Naive B cell (primary cell): ENCODE measurements at regions not wholly inside any gene's neighbourhood (a gene's known extent, or its start where the extent isn't known, plus 50 kb on each side); places are given as distances from the start of the nearest gene placed in this dataset.
A peak's percentile ranks its signal among the peaks of the same experiment; 100 is the strongest.

ENCODE experiments used
- ATAC-seq, 2 donors: fragments of 150-1000 bp; cut with Tn5 transposase; 2 replicates each; pipeline ENCODE4 v1.10.0; 2021; ENCODE audit warnings: low read depth in 2 of 2, mild to moderate bottlenecking in 2 of 2, moderate library complexity in 2 of 2
- DNase-seq: peaks from one replicate; pipeline ENCODE4 v3.0.0; 2022
- H3K27ac Mint-ChIP-seq, 6 donors: one replicate each; pipeline ENCODE4 v1.8.0; 2020 to 2022; ENCODE audit warnings: mild to moderate bottlenecking in 6 of 6, mixed read lengths in 6 of 6, moderate library complexity in 5 of 6, inconsistent platforms in 2 of 6
- H3K27me3 Mint-ChIP-seq, 3 donors: one replicate each; pipeline ENCODE4 v1.8.0; 2021 to 2022; ENCODE audit warnings: mixed read lengths in 3 of 3, mild to moderate bottlenecking in 1 of 3
- H3K36me3 Mint-ChIP-seq, 2 donors: one replicate each; pipeline ENCODE4 v1.8.0; 2020 to 2022; ENCODE audit warnings: mixed read lengths in 2 of 2, inconsistent platforms in 1 of 2, mild to moderate bottlenecking in 1 of 2
- H3K4me1 Mint-ChIP-seq, 3 donors: one replicate each; pipeline ENCODE4 v1.8.0; 2020 to 2022; ENCODE audit warnings: mixed read lengths in 3 of 3, inconsistent platforms in 1 of 3, mild to moderate bottlenecking in 1 of 3, moderate library complexity in 1 of 3
- H3K4me3 Mint-ChIP-seq, 8 donors: one replicate each; pipeline ENCODE4 v1.8.0; 2020 to 2022; ENCODE audit warnings: mild to moderate bottlenecking in 8 of 8, mixed read lengths in 8 of 8, moderate library complexity in 8 of 8, inconsistent platforms in 2 of 8
- H3K9me3 Mint-ChIP-seq, 7 donors: one replicate each; pipeline ENCODE4 v1.8.0; 2020 to 2022; ENCODE audit warnings: mixed read lengths in 7 of 7, mild to moderate bottlenecking in 5 of 7, inconsistent platforms in 2 of 7, moderate library complexity in 1 of 7

- H3K27ac Mint-ChIP-seq, result peak overlapping the region in 1 of 6 donors; percentile 1
- H3K4me3 Mint-ChIP-seq, result no peak overlapping the region
- no peaks in the 10 kb centered on the region for H3K27me3 Mint-ChIP-seq
- no peaks in the 10 kb centered on the region for H3K36me3 Mint-ChIP-seq
- DNase-seq, result no peak
- no peak for ATAC-seq
- peaks cover 0 to 14% (median 0%) of the 10 kb centered on the region in 7 donors for H3K9me3 Mint-ChIP-seq
- H3K4me1 Mint-ChIP-seq, result no peaks in the 10 kb centered on the region
Observed at GRCh38 chr4:178086320-178086719, 644.1 kb upstream of the AGA start.

- Mint-ChIP-seq H3K36me3 (no peaks in the 10 kb centered on the region), H3K27ac (no peak overlapping the region), H3K4me3 (peak overlapping the region in 1 of 8 donors; percentile 67), H3K27me3 (no peaks in the 10 kb centered on the region), H3K9me3 (peaks cover 0 to 14% (median 0%) of the 10 kb centered on the region in 7 donors), H3K4me1 (no peaks in the 10 kb centered on the region)
- ATAC-seq, result no peak
- no peak for DNase-seq
Observed at GRCh38 chr4:178090640-178091411, 648.6 kb upstream of the AGA start.

- DNase-seq, result no peak
- Mint-ChIP-seq H3K27ac (no peak overlapping the region), H3K4me1 (no peaks in the 10 kb centered on the region), H3K4me3 (no peak overlapping the region), H3K9me3 (peaks cover 0 to 9% (median 0%) of the 10 kb centered on the region in 7 donors), H3K36me3 (no peaks in the 10 kb centered on the region), H3K27me3 (no peaks in the 10 kb centered on the region)
- ATAC-seq, result no peak
Observed at GRCh38 chr4:178102139-178102538, 659.9 kb upstream of the AGA start.

- Mint-ChIP-seq H3K9me3 (peaks cover 0 to 10% (median 0%) of the 10 kb centered on the region in 7 donors), H3K4me1 (no peaks in the 10 kb centered on the region), H3K27ac (peak overlapping the region in 1 of 6 donors; percentile 44), H3K36me3 (no peaks in the 10 kb centered on the region), H3K27me3 (no peaks in the 10 kb centered on the region), H3K4me3 (no peak overlapping the region)
- ATAC-seq, result no peak
- DNase-seq, result no peak
Observed at GRCh38 chr4:178105242-178105641, 663.0 kb upstream of the AGA start.

- Mint-ChIP-seq H3K27me3 (no peaks in the 10 kb centered on the region), H3K4me3 (no peak overlapping the region), H3K36me3 (no peaks in the 10 kb centered on the region), H3K4me1 (no peaks in the 10 kb centered on the region), H3K27ac (no peak overlapping the region), H3K9me3 (peaks cover 0 to 16% (median 5%) of the 10 kb centered on the region in 7 donors)
- no peak for ATAC-seq
- DNase-seq, result no peak
Observed at GRCh38 chr4:178136736-178137345, 694.6 kb upstream of the AGA start.

- ATAC-seq, result no peak
- H3K4me1 Mint-ChIP-seq, result no peaks in the 10 kb centered on the region
- H3K36me3 Mint-ChIP-seq, result no peaks in the 10 kb centered on the region
- no peak overlapping the region for H3K27ac Mint-ChIP-seq
- H3K4me3 Mint-ChIP-seq, result no peak overlapping the region
- H3K27me3 Mint-ChIP-seq, result no peaks in the 10 kb centered on the region
- H3K9me3 Mint-ChIP-seq, result peaks cover 3 to 17% (median 5%) of the 10 kb centered on the region in 7 donors
- DNase-seq, result no peak
Observed at GRCh38 chr4:178137732-178138471, 695.7 kb upstream of the AGA start.

- Mint-ChIP-seq H3K27ac (no peak overlapping the region), H3K27me3 (no peaks in the 10 kb centered on the region), H3K4me1 (no peaks in the 10 kb centered on the region), H3K36me3 (no peaks in the 10 kb centered on the region), H3K4me3 (no peak overlapping the region), H3K9me3 (peaks cover 3 to 18% (median 7%) of the 10 kb centered on the region in 7 donors)
- no peak for DNase-seq
- ATAC-seq, result no peak
Observed at GRCh38 chr4:178138491-178138890, 696.3 kb upstream of the AGA start.

GRCh38 chr4:178140326-178140915 lies 698.2 kb upstream of the AGA start:
- no peaks in the 10 kb centered on the region for H3K27me3 Mint-ChIP-seq
- no peaks in the 10 kb centered on the region for H3K4me1 Mint-ChIP-seq
- H3K4me3 Mint-ChIP-seq, result no peak overlapping the region
- peaks cover 2 to 9% (median 6%) of the 10 kb centered on the region in 7 donors for H3K9me3 Mint-ChIP-seq
- H3K27ac Mint-ChIP-seq, result no peak overlapping the region
- DNase-seq (no peak), ATAC-seq (no peak)
- H3K36me3 Mint-ChIP-seq, result no peaks in the 10 kb centered on the region

- Mint-ChIP-seq H3K36me3 (no peaks in the 10 kb centered on the region), H3K4me3 (no peak overlapping the region), H3K27me3 (no peaks in the 10 kb centered on the region), H3K27ac (no peak overlapping the region), H3K9me3 (peaks cover 0 to 9% (median 3%) of the 10 kb centered on the region in 7 donors), H3K4me1 (no peaks in the 10 kb centered on the region)
- DNase-seq, result no peak
- no peak for ATAC-seq
Observed at GRCh38 chr4:178142724-178143123, 700.5 kb upstream of the AGA start.

- no peak for ATAC-seq
Observed at GRCh38 chr4:178148106-178148505, 705.9 kb upstream of the AGA start.

GRCh38 chr4:178165251-178165950 lies 723.2 kb upstream of the AGA start:
- Mint-ChIP-seq H3K36me3 (peaks cover 0 to 7% of the 10 kb centered on the region in 2 donors), H3K27ac (no peak overlapping the region), H3K9me3 (peaks cover 6 to 28% (median 11%) of the 10 kb centered on the region in 7 donors), H3K4me3 (no peak overlapping the region), H3K27me3 (no peaks in the 10 kb centered on the region), H3K4me1 (no peaks in the 10 kb centered on the region)
- DNase-seq (no peak), ATAC-seq (no peak)

More at GRCh38 chr4:178148106-178148505, 705.9 kb upstream of the AGA start:
- H3K27ac Mint-ChIP-seq, result no peak overlapping the region
- DNase-seq, result no peak
- no peaks in the 10 kb centered on the region for H3K36me3 Mint-ChIP-seq
- peaks cover 0 to 2% (median under 1%) of the 10 kb centered on the region in 7 donors for H3K9me3 Mint-ChIP-seq
- H3K27me3 Mint-ChIP-seq, result no peaks in the 10 kb centered on the region
- H3K4me1 Mint-ChIP-seq, result no peaks in the 10 kb centered on the region
- H3K4me3 Mint-ChIP-seq, result no peak overlapping the region

- Mint-ChIP-seq H3K9me3 (peaks cover 7 to 23% (median 9%) of the 10 kb centered on the region in 7 donors), H3K27ac (no peak overlapping the region), H3K27me3 (no peaks in the 10 kb centered on the region), H3K4me3 (no peak overlapping the region), H3K4me1 (no peaks in the 10 kb centered on the region), H3K36me3 (peaks cover 0 to 7% of the 10 kb centered on the region in 2 donors)
- no peak for ATAC-seq
- no peak for DNase-seq
Observed at GRCh38 chr4:178165951-178166308, 723.7 kb upstream of the AGA start.

- Mint-ChIP-seq H3K27me3 (no peaks in the 10 kb centered on the region), H3K9me3 (peaks cover 0 to 5% (median 2%) of the 10 kb centered on the region in 7 donors), H3K4me3 (no peak overlapping the region), H3K4me1 (no peaks in the 10 kb centered on the region), H3K36me3 (no peaks in the 10 kb centered on the region), H3K27ac (no peak overlapping the region)
- ATAC-seq (no peak), DNase-seq (no peak)
Observed at GRCh38 chr4:178173771-178174170, 731.5 kb upstream of the AGA start.
